Breast epithelium (tissue), 4 donors: ENCODE measurements at regions not wholly inside any gene's neighbourhood (a gene's known extent, or its start where the extent isn't known, plus 50 kb on each side); places are given as distances from the start of the nearest gene placed in this dataset.

Experiments used
- DNase-seq, 2 donors: peaks; one replicate each; pipeline ENCODE4 v3.0.0-alpha.2; 2019; ENCODE audit warnings: low spot score in 2 of 2
- H3K27ac ChIP-seq, 2 donors: fragments of 200-600 bp; sonication (generic) in 1 of 2; one replicate each; pipeline ENCODE4 v1.5.1; 2016 to 2019; ENCODE audit warnings: mild to moderate bottlenecking in 1 of 2
- H3K27me3 ChIP-seq, 2 donors: fragments of 200-600 bp; sonication (generic) in 1 of 2; one replicate each; pipeline versions ENCODE4 v1.5.1 to v1.6.0; 2017 to 2019; ENCODE audit warnings: control low read depth in 1 of 2, mild to moderate bottlenecking in 1 of 2
- H3K36me3 ChIP-seq: fragments of 200-600 bp; one replicate; pipeline ENCODE4 v1.5.1; 2019
- H3K4me1 ChIP-seq, 2 donors: fragments of 200-600 bp; sonication (generic); one replicate each; pipeline ENCODE4 v1.5.1; 2016 to 2019; ENCODE audit warnings: control low read depth in 1 of 2
- H3K4me3 ChIP-seq, 3 donors: fragments of 200-600 bp; sonication (generic); 1 replicate in 2 of 3; 2 replicates in 1 of 3; pipeline ENCODE4 v1.5.1; 2016 to 2019; ENCODE audit warnings: mild to moderate bottlenecking in 3 of 3, moderate library complexity in 2 of 3
- H3K9me3 ChIP-seq, 2 donors: fragments of 200-600 bp; sonication (generic) in 1 of 2; one replicate each; pipeline ENCODE4 v1.5.1; 2016 to 2019; ENCODE audit warnings: control low read depth in 1 of 2
- POLR2A ChIP-seq: fragments of 450-650 bp; IDR thresholded peaks from one replicate; pipeline ENCODE4 v1.6.1; 2016; ENCODE audit warnings: antibody characterized with exemption, mild to moderate bottlenecking, moderate library complexity
- POLR2AphosphoS5 ChIP-seq, 3 donors: sonication (generic); formaldehyde crosslinking; IDR thresholded peaks; one replicate each; pipeline ENCODE4 v1.6.1; 2017; ENCODE audit warnings: antibody characterized with exemption in 3 of 3
- intact Hi-C: fragments of 100-400 bp; cut with DNase I; formaldehyde crosslinking; loops from one replicate; pipeline ENCODE4 v1.15.1; 2023; ENCODE audit warnings: low total_unique reads
- TF ChIP-seq, protein P1 (sequence below), 3 donors: fragments of 450-650 bp; IDR thresholded peaks; one replicate each; pipeline ENCODE4 v1.5.1; 2016 to 2017; ENCODE audit warnings: antibody characterized with exemption in 3 of 3, mild to moderate bottlenecking in 3 of 3, moderate library complexity in 3 of 3

GRCh38 chr9:88775966-88776365 lies 215.3 kb upstream of the S1PR3 start:
- TF ChIP-seq POLR2A (no peak), POLR2AphosphoS5 (IDR thresholded peaks at IDR 0.05) (no peak)
- TF ChIP-seq, protein P1, sequence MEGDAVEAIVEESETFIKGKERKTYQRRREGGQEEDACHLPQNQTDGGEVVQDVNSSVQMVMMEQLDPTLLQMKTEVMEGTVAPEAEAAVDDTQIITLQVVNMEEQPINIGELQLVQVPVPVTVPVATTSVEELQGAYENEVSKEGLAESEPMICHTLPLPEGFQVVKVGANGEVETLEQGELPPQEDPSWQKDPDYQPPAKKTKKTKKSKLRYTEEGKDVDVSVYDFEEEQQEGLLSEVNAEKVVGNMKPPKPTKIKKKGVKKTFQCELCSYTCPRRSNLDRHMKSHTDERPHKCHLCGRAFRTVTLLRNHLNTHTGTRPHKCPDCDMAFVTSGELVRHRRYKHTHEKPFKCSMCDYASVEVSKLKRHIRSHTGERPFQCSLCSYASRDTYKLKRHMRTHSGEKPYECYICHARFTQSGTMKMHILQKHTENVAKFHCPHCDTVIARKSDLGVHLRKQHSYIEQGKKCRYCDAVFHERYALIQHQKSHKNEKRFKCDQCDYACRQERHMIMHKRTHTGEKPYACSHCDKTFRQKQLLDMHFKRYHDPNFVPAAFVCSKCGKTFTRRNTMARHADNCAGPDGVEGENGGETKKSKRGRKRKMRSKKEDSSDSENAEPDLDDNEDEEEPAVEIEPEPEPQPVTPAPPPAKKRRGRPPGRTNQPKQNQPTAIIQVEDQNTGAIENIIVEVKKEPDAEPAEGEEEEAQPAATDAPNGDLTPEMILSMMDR (IDR thresholded peaks at IDR 0.05) = no peak
- intact Hi-C loops = no loop called here
- Histone ChIP-seq H3K4me3 (no peak overlapping the region), H3K27ac (no peak overlapping the region), H3K36me3 (no peaks in the 10 kb centered on the region), H3K9me3 (no peaks in the 10 kb centered on the region), H3K4me1 (no peaks in the 10 kb centered on the region), H3K27me3 (no peaks in the 10 kb centered on the region)
- DNase-seq = no peak

DNA sequence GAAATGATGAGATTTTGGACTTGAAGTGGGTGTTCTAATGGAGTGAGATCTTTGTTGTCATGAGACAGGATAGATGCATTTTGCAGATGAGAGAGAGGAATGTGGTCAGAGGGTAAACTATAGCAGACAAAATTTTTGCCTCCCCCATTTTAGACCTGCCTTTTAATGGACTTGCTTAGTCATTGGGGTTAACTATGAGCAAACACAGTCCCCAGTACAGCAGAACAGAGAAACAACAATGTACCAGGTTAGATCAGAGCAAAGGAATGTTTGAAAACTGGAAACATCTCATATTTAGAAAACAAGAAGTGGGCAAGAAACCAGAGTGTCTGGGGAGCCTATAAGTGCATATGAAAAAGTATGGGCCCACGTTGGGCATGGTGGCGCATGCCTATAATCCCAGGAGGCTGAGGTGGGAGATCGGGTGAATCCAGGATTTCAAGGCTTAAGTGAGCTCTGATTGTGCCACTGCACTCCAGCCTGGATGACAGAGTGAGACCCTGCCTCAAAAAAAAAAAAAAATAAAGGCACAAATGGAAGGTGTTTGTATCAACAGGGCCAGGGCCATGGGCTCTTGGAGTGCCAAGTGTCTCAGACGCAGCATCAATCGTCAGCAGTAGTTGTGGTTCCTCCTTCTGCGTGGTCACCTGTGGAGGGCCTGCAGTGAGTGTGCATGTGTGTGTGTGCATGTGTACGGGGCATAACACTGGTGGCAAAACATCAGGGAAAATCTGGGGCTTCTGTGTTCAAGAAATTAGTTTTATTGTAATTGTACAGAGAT lies 214.4 kb upstream of the S1PR3 start:
- intact Hi-C loops = no loop called here
- TF ChIP-seq POLR2AphosphoS5 (IDR thresholded peaks at IDR 0.05) (no peak), POLR2A (no peak)
- TF ChIP-seq, protein P1 (IDR thresholded peaks at IDR 0.05) = no peak

GRCh38 chr9:88777498-88778312 lies 213.6 kb upstream of the S1PR3 start:
- no peaks in the 10 kb centered on the region for H3K4me1 ChIP-seq

More for the DNA sequence above, 214.4 kb upstream of the S1PR3 start:
- Histone ChIP-seq H3K36me3 (no peaks in the 10 kb centered on the region), H3K9me3 (no peaks in the 10 kb centered on the region), H3K27ac (no peak overlapping the region), H3K27me3 (no peaks in the 10 kb centered on the region), H3K4me3 (no peak overlapping the region), H3K4me1 (no peaks in the 10 kb centered on the region)
- DNase-seq = no peak

DNA sequence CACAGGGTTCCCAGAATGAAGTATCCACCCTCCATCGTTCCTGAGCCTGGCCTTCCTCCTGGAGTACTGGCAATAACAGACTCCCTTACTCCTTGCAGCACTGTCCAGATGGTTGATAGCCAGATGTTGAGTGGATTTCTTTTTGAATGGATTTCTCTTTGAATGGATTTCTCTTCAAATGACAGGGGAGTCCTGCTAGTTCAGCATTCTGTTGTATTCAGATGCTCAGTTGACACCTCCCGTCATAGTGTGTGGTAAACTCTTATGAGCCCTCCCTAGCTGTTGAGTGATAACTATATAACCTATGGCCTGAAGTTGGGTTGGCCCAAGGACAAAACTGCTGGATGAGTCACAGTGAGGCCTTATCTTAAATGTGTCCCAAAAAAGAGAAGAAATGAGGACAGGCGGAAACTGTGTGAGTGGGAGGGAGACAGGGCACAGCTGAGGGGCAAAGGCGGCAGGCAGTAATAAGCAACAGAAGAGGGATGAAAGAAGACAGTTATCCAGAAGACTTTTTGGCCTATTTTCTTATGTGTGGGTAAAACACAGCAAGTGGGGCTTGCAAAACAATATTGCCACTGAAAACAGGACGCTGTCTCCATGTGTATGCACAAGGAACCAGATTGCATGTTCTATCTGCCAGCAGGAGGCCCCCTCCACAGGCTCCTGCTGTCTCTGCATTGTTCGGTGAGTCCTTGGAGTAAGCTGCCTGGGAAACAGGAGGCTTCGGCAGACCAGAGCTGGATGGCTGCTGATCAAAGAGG lies 209.5 kb upstream of the S1PR3 start:
- H3K27ac ChIP-seq = no peak overlapping the region

More at GRCh38 chr9:88777498-88778312, 213.6 kb upstream of the S1PR3 start:
- H3K36me3 ChIP-seq = no peaks in the 10 kb centered on the region
- no peaks in the 10 kb centered on the region for H3K9me3 ChIP-seq
- no peak overlapping the region for H3K27ac ChIP-seq
- H3K27me3 ChIP-seq = no peaks in the 10 kb centered on the region
- H3K4me3 ChIP-seq = no peak overlapping the region
- TF ChIP-seq, protein P1 (IDR thresholded peaks at IDR 0.05) = no peak
- no peak for TF ChIP-seq POLR2A
- no peak for TF ChIP-seq POLR2AphosphoS5 (IDR thresholded peaks at IDR 0.05)
- intact Hi-C loops = no loop called here
- no peak for DNase-seq

More for the DNA sequence above, 209.5 kb upstream of the S1PR3 start:
- Histone ChIP-seq H3K27me3 (no peaks in the 10 kb centered on the region), H3K36me3 (no peaks in the 10 kb centered on the region), H3K4me3 (no peak overlapping the region), H3K9me3 (no peaks in the 10 kb centered on the region), H3K4me1 (no peaks in the 10 kb centered on the region)
- no peak for DNase-seq
- TF ChIP-seq POLR2AphosphoS5 (IDR thresholded peaks at IDR 0.05) (no peak), POLR2A (no peak)
- TF ChIP-seq, protein P1 (IDR thresholded peaks at IDR 0.05) = no peak
- intact Hi-C loops = no loop called here
